A673 (cell line): ENCODE measurements at regions not wholly inside any gene's neighbourhood (a gene's known extent, or its start where the extent isn't known, plus 50 kb on each side); places are given as distances from the start of the nearest gene placed in this dataset.

Experiments used
- CTCF ChIP-seq: fragments of 300-800, 200-600 bp; sonication (generic); conservative IDR thresholded peaks from 2 replicates; pipeline ENCODE4 v1.5.1; 2017; ENCODE audit warnings: low read depth, mild to moderate bottlenecking, antibody characterized with exemption, low read length, moderate library complexity, mixed read lengths
- EZH2 ChIP-seq: fragments of 200-600 bp; sonication (generic); IDR thresholded peaks from 2 replicates; pipeline ENCODE4 v1.6.1; 2017; ENCODE audit warnings: borderline replicate concordance, low read depth, mild to moderate bottlenecking, mixed read lengths, antibody characterized with exemption, low read length; ENCODE audit not compliant: poor library complexity, severe bottlenecking

- TF ChIP-seq CTCF (no peak), EZH2 (no peak)
Observed at GRCh38 chr19:32240316-32240715, 105.1 kb upstream of the ZNF507 start.
